GM12892 (cell line): ENCODE measurements at regions not wholly inside any gene's neighbourhood (a gene's known extent, or its start where the extent isn't known, plus 50 kb on each side); places are given as distances from the start of the nearest gene placed in this dataset.

Source experiments
- POLR2A ChIP-seq: IDR thresholded peaks from 2 replicates; pipeline ENCODE4 v1.6.1; 2011; ENCODE audit warnings: low read depth, low read length, control low read depth
- POLR2AphosphoS5 ChIP-seq: IDR thresholded peaks from 2 replicates; pipeline ENCODE4 v1.6.1; 2011; ENCODE audit warnings: low read depth, low read length, control low read depth
- TAF1 ChIP-seq: IDR thresholded peaks from 2 replicates; pipeline ENCODE4 v1.6.1; 2011; ENCODE audit warnings: low read depth, mild to moderate bottlenecking, control low read depth, low read length, borderline replicate concordance

DNA sequence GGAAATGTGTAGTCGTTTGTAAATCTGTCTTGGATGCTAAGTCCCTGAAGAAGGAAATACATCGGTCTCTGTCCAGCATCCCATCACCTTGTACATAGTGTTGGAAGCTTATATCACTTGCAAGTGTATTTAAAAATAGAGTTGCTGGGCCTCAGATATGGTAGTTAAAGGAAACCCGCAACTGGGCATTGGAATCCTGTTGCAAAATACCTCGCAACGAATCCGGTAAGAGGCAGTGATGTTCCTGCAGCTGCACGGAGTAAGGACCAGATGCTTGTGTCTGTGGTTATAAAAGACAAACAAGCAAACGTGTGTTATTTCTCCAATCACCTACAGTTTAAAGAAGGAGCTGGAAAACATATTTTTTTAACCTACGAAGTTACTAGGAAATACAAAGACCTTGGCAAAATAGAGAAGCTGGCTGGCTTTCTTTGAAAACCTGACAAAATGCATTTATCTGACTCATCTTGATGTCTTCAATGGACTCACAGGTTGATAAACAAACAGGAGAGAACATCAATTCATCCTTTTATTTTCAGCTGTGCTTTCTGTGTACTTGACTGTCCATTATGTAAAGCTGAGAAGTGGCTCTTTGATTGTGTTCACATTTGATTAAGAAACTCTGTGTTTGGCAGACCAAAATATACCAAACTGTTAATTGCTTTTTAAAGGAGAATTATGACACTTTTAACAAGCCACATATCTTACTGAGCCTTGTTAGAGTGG lies 326.4 kb downstream of the SFMBT2 start:
- TF ChIP-seq POLR2A: no peak
- no peak for TF ChIP-seq TAF1
- no peak for TF ChIP-seq POLR2AphosphoS5
